B cell (primary cell): ENCODE measurements at regions not wholly inside any gene's neighbourhood (a gene's known extent, or its start where the extent isn't known, plus 50 kb on each side); places are given as distances from the start of the nearest gene placed in this dataset.

Source experiments
- EZH2 ChIP-seq: IDR thresholded peaks from 2 replicates; pipeline ENCODE4 v1.6.1; 2012; ENCODE audit warnings: borderline replicate concordance, low read depth, mild to moderate bottlenecking, moderate library complexity, low read length; ENCODE audit not compliant: insufficient read depth, poor library complexity, severe bottlenecking
- TF ChIP-seq, protein P1 (sequence below): fragments of 200-600 bp; IDR thresholded peaks from one replicate; pipeline ENCODE4 v1.8.0; 2022; ENCODE audit warnings: antibody characterized with exemption, mild to moderate bottlenecking

- TF ChIP-seq, protein P1, sequence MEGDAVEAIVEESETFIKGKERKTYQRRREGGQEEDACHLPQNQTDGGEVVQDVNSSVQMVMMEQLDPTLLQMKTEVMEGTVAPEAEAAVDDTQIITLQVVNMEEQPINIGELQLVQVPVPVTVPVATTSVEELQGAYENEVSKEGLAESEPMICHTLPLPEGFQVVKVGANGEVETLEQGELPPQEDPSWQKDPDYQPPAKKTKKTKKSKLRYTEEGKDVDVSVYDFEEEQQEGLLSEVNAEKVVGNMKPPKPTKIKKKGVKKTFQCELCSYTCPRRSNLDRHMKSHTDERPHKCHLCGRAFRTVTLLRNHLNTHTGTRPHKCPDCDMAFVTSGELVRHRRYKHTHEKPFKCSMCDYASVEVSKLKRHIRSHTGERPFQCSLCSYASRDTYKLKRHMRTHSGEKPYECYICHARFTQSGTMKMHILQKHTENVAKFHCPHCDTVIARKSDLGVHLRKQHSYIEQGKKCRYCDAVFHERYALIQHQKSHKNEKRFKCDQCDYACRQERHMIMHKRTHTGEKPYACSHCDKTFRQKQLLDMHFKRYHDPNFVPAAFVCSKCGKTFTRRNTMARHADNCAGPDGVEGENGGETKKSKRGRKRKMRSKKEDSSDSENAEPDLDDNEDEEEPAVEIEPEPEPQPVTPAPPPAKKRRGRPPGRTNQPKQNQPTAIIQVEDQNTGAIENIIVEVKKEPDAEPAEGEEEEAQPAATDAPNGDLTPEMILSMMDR: no peak
- no peak for TF ChIP-seq EZH2
Measured at GRCh38 chr7:116434820-116435341, 64.7 kb upstream of the CAV2 start.
